GM12878 (cell line): ENCODE measurements at regions not wholly inside any gene's neighbourhood (a gene's known extent, or its start where the extent isn't known, plus 50 kb on each side); places are given as distances from the start of the nearest gene placed in this dataset.
"Not testable (repeated sequence)": the region's sequence is repeated elsewhere in the genome, so short reads cannot be mapped to it uniquely, and the experiment has no call there.

Experiments
- ATAC-seq: fragments of 200-7000 bp; cut with Tn5 transposase; 3 replicates; pipeline ENCODE4 v1.9.1; 2020; ENCODE audit warnings: mild to moderate bottlenecking, moderate library complexity
- BruUV-seq: library from RNA; stranded (reverse); fragments of 400-500 nt; replicated peaks from 2 replicates; lab custom pipeline; 2021; lab: Mats Ljungman, UMichigan
- CTCF ChIA-PET: fragments of 300-600 bp; sonication (Branson Sonifier 250); formaldehyde crosslinking; extraction: SDS; loops from one replicate; lab custom pipeline; 2021; ENCODE audit warnings: inconsistent platforms; lab: Yijun Ruan, JAX
- POLR2A ChIA-PET: fragments of 350-600 bp; formaldehyde crosslinking; extraction: SDS; loops from one replicate; lab custom pipeline; 2021; ENCODE audit warnings: inconsistent platforms; lab: Charles Lee
- RAD21 ChIA-PET: fragments of 300-600 bp; sonication (Branson Sonifier 250); formaldehyde crosslinking; loops from one replicate; lab custom pipeline; 2023; ENCODE audit warnings: antibody characterized with exemption; ENCODE audit not compliant: unreplicated experiment; lab: Charles Lee
- SMC1A ChIA-PET: fragments of 300-600 bp; sonication (Branson Sonifier 250); formaldehyde crosslinking; loops from one replicate; lab custom pipeline; 2023; ENCODE audit not compliant: unreplicated experiment, uncharacterized antibody; lab: Charles Lee
- DNase-seq: peaks from one replicate; pipeline ENCODE4 v3.0.0-alpha.2; 2011; ENCODE audit warnings: low read depth, low spot score
- FAIRE-seq: peaks from 3 replicates; lab custom pipeline; 2011; peaks lifted over from hg19 to GRCh38; lab: Jason Lieb, UNC
- H2AFZ ChIP-seq: 2 replicates; pipeline ENCODE4 v1.6.0; 2011; ENCODE audit warnings: low read depth, low read length, control low read depth; ENCODE audit not compliant: control insufficient read depth
- H3K27ac ChIP-seq: 2 replicates; pipeline ENCODE4 v1.5.1; 2011; ENCODE audit warnings: control low read depth; ENCODE audit not compliant: control insufficient read depth, insufficient read depth
- H3K27me3 ChIP-seq, 2 experiments: replicated peaks in 1 of 2; 2 replicates each; pipeline versions ENCODE4 v1.6.0 to v1.6.1; 2011; ENCODE audit warnings: low read length in 1 of 2; ENCODE audit not compliant: control insufficient read depth in 2 of 2, insufficient read depth in 2 of 2
- H3K36me3 ChIP-seq, 2 experiments: 2 replicates each; pipeline ENCODE4 v1.5.1; 2011; ENCODE audit warnings: low read length in 1 of 2; ENCODE audit not compliant: control insufficient read depth in 2 of 2, insufficient read depth in 2 of 2
- H3K4me1 ChIP-seq: 2 replicates; pipeline ENCODE4 v1.6.1; 2011; ENCODE audit warnings: mild to moderate bottlenecking, low read length, moderate library complexity, mixed read lengths; ENCODE audit not compliant: control insufficient read depth, insufficient read depth
- H3K4me2 ChIP-seq: 2 replicates; pipeline ENCODE4 v1.6.0; 2011; ENCODE audit warnings: control low read depth; ENCODE audit not compliant: control insufficient read depth, insufficient read depth
- H3K4me3 ChIP-seq: fragments of 200-600 bp; sonication (generic); 2 replicates; pipeline ENCODE4 v1.5.1; 2016
- H3K79me2 ChIP-seq: 2 replicates; pipeline ENCODE4 v1.6.0; 2011; ENCODE audit warnings: low read length; ENCODE audit not compliant: control insufficient read depth, insufficient read depth
- H3K9ac ChIP-seq: 2 replicates; pipeline ENCODE4 v1.8.0; 2011; ENCODE audit warnings: low read length, control low read depth, mixed read lengths; ENCODE audit not compliant: control insufficient read depth, insufficient read depth
- H3K9me3 ChIP-seq: replicated peaks from 3 replicates; pipeline ENCODE4 v1.5.1; 2011; ENCODE audit warnings: mild to moderate bottlenecking, low read length; ENCODE audit not compliant: control insufficient read depth, insufficient read depth
- H4K20me1 ChIP-seq: 2 replicates; pipeline ENCODE4 v1.6.0; 2011; ENCODE audit not compliant: control insufficient read depth, insufficient read depth
- BHLHE40 ChIP-seq, 2 experiments: fragments of 450-650 bp in 1 of 2; IDR thresholded peaks; 2 replicates each; pipeline ENCODE4 v1.6.1; 2011 to 2017; ENCODE audit warnings: low read depth in 2 of 2, borderline replicate concordance in 1 of 2, improper control_type of control experiment in 1 of 2, low read length in 1 of 2, mild to moderate bottlenecking in 1 of 2
- CREB1 ChIP-seq: IDR thresholded peaks from 2 replicates; pipeline ENCODE4 v1.6.1; 2012; ENCODE audit warnings: low read depth, mild to moderate bottlenecking, inconsistent platforms
- EZH2 ChIP-seq: IDR thresholded peaks from 2 replicates; pipeline ENCODE4 v1.6.1; 2012; ENCODE audit warnings: low read depth, mild to moderate bottlenecking, control low read depth, inconsistent platforms, low read length, borderline replicate concordance; ENCODE audit not compliant: control insufficient read depth
- MEF2B ChIP-seq: fragments of 450-650 bp; IDR thresholded peaks from 2 replicates; pipeline ENCODE4 v1.6.1; 2018; ENCODE audit warnings: mild to moderate bottlenecking, moderate library complexity; ENCODE audit not compliant: partially characterized antibody, poor library complexity, severe bottlenecking
- POLR2A ChIP-seq: IDR thresholded peaks from 2 replicates; pipeline ENCODE4 v1.6.1; 2011; ENCODE audit warnings: low read depth, mild to moderate bottlenecking, low read length
- RBBP5 ChIP-seq: fragments of 200-600 bp; sonication (generic); conservative IDR thresholded peaks from 2 replicates; pipeline ENCODE4 v1.6.1; 2016
- RCOR1 ChIP-seq: conservative IDR thresholded peaks from 2 replicates; pipeline ENCODE4 v1.6.1; 2012; ENCODE audit warnings: low read depth, low read length, improper control_type of control experiment
- SMAD5 ChIP-seq: IDR thresholded peaks from 2 replicates; pipeline ENCODE4 v1.6.1; 2016; ENCODE audit warnings: antibody characterized with exemption, low read depth
- WRNIP1 ChIP-seq: IDR thresholded peaks from 2 replicates; pipeline ENCODE4 v1.6.1; 2011; ENCODE audit warnings: low read depth, low read length, improper control_type of control experiment, borderline replicate concordance
- WGBS: methylation state at CpG from one replicate; pipeline ENCODE4 v1.1.6; 2016; ENCODE audit warnings: low lambda C conversion rate; ENCODE audit not compliant: insufficient replicate concordance, insufficient coverage; ENCODE audit errors: missing lambda C conversion rate; 5-methylcytosine and 5-hydroxymethylcytosine counted together
- in situ Hi-C: fragments of 300-500 bp; cut with MboI; formaldehyde crosslinking; loops from 9 replicates; pipeline ENCODE4 v1.14.3; 2018; ENCODE audit warnings: mixed read lengths
- intact Hi-C: fragments of 100-400 bp; cut with micrococcal nuclease; formaldehyde crosslinking; loops from one replicate; pipeline ENCODE4 v1.14.2; 2022; ENCODE audit not compliant: unreplicated experiment
- TF ChIP-seq, protein P1 (sequence below): IDR thresholded peaks from 2 replicates; pipeline ENCODE4 v1.6.1; 2011; ENCODE audit warnings: borderline replicate concordance, low read depth, mild to moderate bottlenecking, moderate library complexity, low read length; ENCODE audit not compliant: insufficient read depth, poor library complexity, severe bottlenecking

- 43% methylated on average over 1 of the region's 1 CpG for WGBS
- in situ Hi-C loops (no loop called here), intact Hi-C loops (loop anchor here (10.0 kb wide), 1 partner anchor 59 kb away; no protein-coding TSS in a partner anchor)
- Histone ChIP-seq H3K27ac (no peak overlapping the region), H3K27me3 (no peaks in the 10 kb centered on the region), H3K36me3 (no peaks in the 10 kb centered on the region), H3K4me3 (no peak overlapping the region), H3K4me2 (no peak overlapping the region), H3K9me3 (no peaks in the 10 kb centered on the region), H3K4me1 (no peaks in the 10 kb centered on the region), H4K20me1 (no peaks in the 10 kb centered on the region), H3K9ac (no peak overlapping the region), H3K79me2 (no peaks in the 10 kb centered on the region), H2AFZ (no peak overlapping the region)
- BruUV-seq, result no TSS peak
- FAIRE-seq (no peak), ATAC-seq (no peak), DNase-seq (no peak)
- POLR2A ChIA-PET, result no interaction called here
- RAD21 ChIA-PET, result no interaction called here
- CTCF ChIA-PET, result no interaction called here
- SMC1A ChIA-PET, result no interaction called here
- TF ChIP-seq, protein P1, sequence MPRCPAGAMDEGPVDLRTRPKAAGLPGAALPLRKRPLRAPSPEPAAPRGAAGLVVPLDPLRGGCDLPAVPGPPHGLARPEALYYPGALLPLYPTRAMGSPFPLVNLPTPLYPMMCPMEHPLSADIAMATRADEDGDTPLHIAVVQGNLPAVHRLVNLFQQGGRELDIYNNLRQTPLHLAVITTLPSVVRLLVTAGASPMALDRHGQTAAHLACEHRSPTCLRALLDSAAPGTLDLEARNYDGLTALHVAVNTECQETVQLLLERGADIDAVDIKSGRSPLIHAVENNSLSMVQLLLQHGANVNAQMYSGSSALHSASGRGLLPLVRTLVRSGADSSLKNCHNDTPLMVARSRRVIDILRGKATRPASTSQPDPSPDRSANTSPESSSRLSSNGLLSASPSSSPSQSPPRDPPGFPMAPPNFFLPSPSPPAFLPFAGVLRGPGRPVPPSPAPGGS, result no peak
- TF ChIP-seq POLR2A (no peak), RCOR1 (no peak), MEF2B (no peak), WRNIP1 (no peak), EZH2 (no peak), BHLHE40 (IDR thresholded peaks at IDR 0.05; ENCODE audit: borderline replicate concordance in 1 of 2, low read depth in 2 of 2, low read length in 1 of 2) (no peak), SMAD5 (no peak), RBBP5 (no peak), CREB1 (no peak)
Measured at GRCh38 chr20:12555369-12555768, 453.4 kb upstream of the SPTLC3 start.

GRCh38 chr20:12555849-12556248 lies 452.9 kb upstream of the SPTLC3 start:
- 30% methylated on average over 12 of the region's 12 CpGs for WGBS
- H3K4me1 ChIP-seq, H3K9ac ChIP-seq, FAIRE-seq, H3K27me3 ChIP-seq, H3K36me3 ChIP-seq, SMC1A ChIA-PET, H3K27ac ChIP-seq, H3K9me3 ChIP-seq, H3K4me2 ChIP-seq, H2AFZ ChIP-seq, H3K79me2 ChIP-seq, RAD21 ChIA-PET, ATAC-seq, DNase-seq, BruUV-seq, POLR2A ChIA-PET, H3K4me3 ChIP-seq, H4K20me1 ChIP-seq, in situ Hi-C loops: not testable (repeated sequence)
- CTCF ChIA-PET, result interaction anchor here (0.5 kb wide), 1 partner anchor 813 kb away, joined by 4 read pairs; no protein-coding TSS in a partner anchor
- intact Hi-C loops, result loop anchor here (10.0 kb wide), 1 partner anchor 59 kb away; no protein-coding TSS in a partner anchor
